GM12878 (cell line): ENCODE measurements at regions not wholly inside any gene's neighbourhood (a gene's known extent, or its start where the extent isn't known, plus 50 kb on each side); places are given as distances from the start of the nearest gene placed in this dataset.
"Not testable (repeated sequence)": the region's sequence is repeated elsewhere in the genome, so short reads cannot be mapped to it uniquely, and the experiment has no call there.

Experiments used
- ATAC-seq: fragments of 200-7000 bp; cut with Tn5 transposase; 3 replicates; pipeline ENCODE4 v1.9.1; 2020; ENCODE audit warnings: mild to moderate bottlenecking, moderate library complexity
- BruUV-seq: library from RNA; stranded (reverse); fragments of 400-500 nt; replicated peaks from 2 replicates; lab custom pipeline; 2021; lab: Mats Ljungman, UMichigan
- CTCF ChIA-PET: fragments of 300-600 bp; sonication (Branson Sonifier 250); formaldehyde crosslinking; extraction: SDS; loops from one replicate; lab custom pipeline; 2021; ENCODE audit warnings: inconsistent platforms; lab: Yijun Ruan, JAX
- POLR2A ChIA-PET: fragments of 350-600 bp; formaldehyde crosslinking; extraction: SDS; loops from one replicate; lab custom pipeline; 2021; ENCODE audit warnings: inconsistent platforms; lab: Charles Lee
- RAD21 ChIA-PET: fragments of 300-600 bp; sonication (Branson Sonifier 250); formaldehyde crosslinking; loops from one replicate; lab custom pipeline; 2023; ENCODE audit warnings: antibody characterized with exemption; ENCODE audit not compliant: unreplicated experiment; lab: Charles Lee
- SMC1A ChIA-PET: fragments of 300-600 bp; sonication (Branson Sonifier 250); formaldehyde crosslinking; loops from one replicate; lab custom pipeline; 2023; ENCODE audit not compliant: unreplicated experiment, uncharacterized antibody; lab: Charles Lee
- DNase-seq: peaks from one replicate; pipeline ENCODE4 v3.0.0-alpha.2; 2011; ENCODE audit warnings: low read depth, low spot score
- FAIRE-seq: peaks from 3 replicates; lab custom pipeline; 2011; peaks lifted over from hg19 to GRCh38; lab: Jason Lieb, UNC
- H2AFZ ChIP-seq: 2 replicates; pipeline ENCODE4 v1.6.0; 2011; ENCODE audit warnings: low read depth, low read length, control low read depth; ENCODE audit not compliant: control insufficient read depth
- H3K27ac ChIP-seq: 2 replicates; pipeline ENCODE4 v1.5.1; 2011; ENCODE audit warnings: control low read depth; ENCODE audit not compliant: control insufficient read depth, insufficient read depth
- H3K27me3 ChIP-seq, 2 experiments: replicated peaks in 1 of 2; 2 replicates each; pipeline versions ENCODE4 v1.6.0 to v1.6.1; 2011; ENCODE audit warnings: low read length in 1 of 2; ENCODE audit not compliant: control insufficient read depth in 2 of 2, insufficient read depth in 2 of 2
- H3K36me3 ChIP-seq, 2 experiments: 2 replicates each; pipeline ENCODE4 v1.5.1; 2011; ENCODE audit warnings: low read length in 1 of 2; ENCODE audit not compliant: control insufficient read depth in 2 of 2, insufficient read depth in 2 of 2
- H3K4me1 ChIP-seq: 2 replicates; pipeline ENCODE4 v1.6.1; 2011; ENCODE audit warnings: mild to moderate bottlenecking, low read length, moderate library complexity, mixed read lengths; ENCODE audit not compliant: control insufficient read depth, insufficient read depth
- H3K4me2 ChIP-seq: 2 replicates; pipeline ENCODE4 v1.6.0; 2011; ENCODE audit warnings: control low read depth; ENCODE audit not compliant: control insufficient read depth, insufficient read depth
- H3K4me3 ChIP-seq: fragments of 200-600 bp; sonication (generic); 2 replicates; pipeline ENCODE4 v1.5.1; 2016
- H3K79me2 ChIP-seq: 2 replicates; pipeline ENCODE4 v1.6.0; 2011; ENCODE audit warnings: low read length; ENCODE audit not compliant: control insufficient read depth, insufficient read depth
- H3K9ac ChIP-seq: 2 replicates; pipeline ENCODE4 v1.8.0; 2011; ENCODE audit warnings: low read length, control low read depth, mixed read lengths; ENCODE audit not compliant: control insufficient read depth, insufficient read depth
- H3K9me3 ChIP-seq: replicated peaks from 3 replicates; pipeline ENCODE4 v1.5.1; 2011; ENCODE audit warnings: mild to moderate bottlenecking, low read length; ENCODE audit not compliant: control insufficient read depth, insufficient read depth
- H4K20me1 ChIP-seq: 2 replicates; pipeline ENCODE4 v1.6.0; 2011; ENCODE audit not compliant: control insufficient read depth, insufficient read depth
- CHD4 ChIP-seq: fragments of 200-600 bp; sonication (generic); IDR thresholded peaks from 2 replicates; pipeline ENCODE4 v1.6.1; 2016; ENCODE audit warnings: mild to moderate bottlenecking
- MXI1 ChIP-seq: fragments of 150-350 bp; IDR thresholded peaks from 2 replicates; pipeline ENCODE4 v1.6.1; 2011; ENCODE audit warnings: low read depth, mild to moderate bottlenecking, inconsistent platforms, low read length, improper control_type of control experiment
- POLR2AphosphoS2 ChIP-seq: IDR thresholded peaks from 2 replicates; pipeline ENCODE4 v1.6.1; 2011; ENCODE audit warnings: low read depth, mild to moderate bottlenecking, low read length, improper control_type of control experiment, moderate library complexity
- SREBF2 ChIP-seq: IDR thresholded peaks from 2 replicates; pipeline ENCODE4 v1.6.1; 2012; ENCODE audit warnings: mild to moderate bottlenecking, low read length
- STAT3 ChIP-seq: IDR thresholded peaks from 2 replicates; pipeline ENCODE4 v1.6.1; 2011; ENCODE audit warnings: low read depth, low read length, improper control_type of control experiment
- WGBS: methylation state at CpG from one replicate; pipeline ENCODE4 v1.1.6; 2016; ENCODE audit warnings: low lambda C conversion rate; ENCODE audit not compliant: insufficient replicate concordance, insufficient coverage; ENCODE audit errors: missing lambda C conversion rate; 5-methylcytosine and 5-hydroxymethylcytosine counted together
- in situ Hi-C: fragments of 300-500 bp; cut with MboI; formaldehyde crosslinking; loops from 9 replicates; pipeline ENCODE4 v1.14.3; 2018; ENCODE audit warnings: mixed read lengths
- intact Hi-C: fragments of 100-400 bp; cut with micrococcal nuclease; formaldehyde crosslinking; loops from one replicate; pipeline ENCODE4 v1.14.2; 2022; ENCODE audit not compliant: unreplicated experiment

- POLR2A ChIA-PET: no interaction called here
Observed at GRCh38 chr1:8151647-8152046, 125.5 kb upstream of the ERRFI1 start.

GRCh38 chr1:8149756-8150155 lies 123.6 kb upstream of the ERRFI1 start:
- H3K36me3 ChIP-seq, in situ Hi-C loops, BruUV-seq, H3K9ac ChIP-seq, RAD21 ChIA-PET, H2AFZ ChIP-seq, H3K79me2 ChIP-seq, H4K20me1 ChIP-seq, H3K4me3 ChIP-seq, intact Hi-C loops, CTCF ChIA-PET, ATAC-seq, H3K27ac ChIP-seq, H3K27me3 ChIP-seq, FAIRE-seq, H3K4me2 ChIP-seq, SMC1A ChIA-PET, H3K9me3 ChIP-seq, DNase-seq: not testable (repeated sequence)
- peaks cover 11% of the 10 kb centered on the region for H3K4me1 ChIP-seq
- WGBS: 32% methylated on average over 6 of the region's 7 CpGs
- POLR2A ChIA-PET: interaction anchor here (1.0 kb wide), 1 partner anchor 18 kb away, joined by 8 read pairs; no protein-coding TSS in a partner anchor

More at GRCh38 chr1:8151647-8152046, 125.5 kb upstream of the ERRFI1 start:
- Histone ChIP-seq H3K9me3 (no peaks in the 10 kb centered on the region; the same call in 2 of the 3 replicates), H2AFZ (no peak overlapping the region)
- CTCF ChIA-PET: interaction anchor here (0.6 to 1.2 kb wide), 2 partner anchors 9 to 127 kb away, joined by 3 read pairs; no protein-coding TSS in a partner anchor
- no peak for ATAC-seq
- no peak for TF ChIP-seq MXI1
- no peak for TF ChIP-seq STAT3
- TF ChIP-seq CHD4: no peak
- no peak for TF ChIP-seq SREBF2
- no peak for TF ChIP-seq POLR2AphosphoS2
- TF ChIP-seq, all 136 proteins: peak for 0
- FAIRE-seq: no peak
- no peaks in the 10 kb centered on the region for H3K36me3 ChIP-seq
- 84% methylated on average over 7 of the region's 7 CpGs for WGBS
- H3K9ac ChIP-seq: no peak overlapping the region
- H3K79me2 ChIP-seq: no peaks in the 10 kb centered on the region
- H3K4me3 ChIP-seq: no peak overlapping the region
- no peak overlapping the region for H3K4me2 ChIP-seq
- in situ Hi-C loops: no loop called here
- H4K20me1 ChIP-seq: no peaks in the 10 kb centered on the region
- H3K27me3 ChIP-seq: no peaks in the 10 kb centered on the region
- no peak overlapping the region for H3K27ac ChIP-seq
- ChIA-PET RAD21 (interaction anchor here (1.3 kb wide), 1 partner anchor 15 kb away, joined by 3 read pairs; no protein-coding TSS in a partner anchor), SMC1A (no interaction called here)
- H3K4me1 ChIP-seq: no peaks in the 10 kb centered on the region
- no peak for DNase-seq
- intact Hi-C loops: no loop called here
- no TSS peak for BruUV-seq
